ELF-1 (cell line): ENCODE measurements at regions not wholly inside any gene's neighbourhood (a gene's known extent, or its start where the extent isn't known, plus 50 kb on each side); places are given as distances from the start of the nearest gene placed in this dataset.

Experiments
- DNase-seq: peaks from one replicate; pipeline ENCODE4 v3.0.0-alpha.2; 2016; ENCODE audit warnings: low read depth, low spot score

DNA sequence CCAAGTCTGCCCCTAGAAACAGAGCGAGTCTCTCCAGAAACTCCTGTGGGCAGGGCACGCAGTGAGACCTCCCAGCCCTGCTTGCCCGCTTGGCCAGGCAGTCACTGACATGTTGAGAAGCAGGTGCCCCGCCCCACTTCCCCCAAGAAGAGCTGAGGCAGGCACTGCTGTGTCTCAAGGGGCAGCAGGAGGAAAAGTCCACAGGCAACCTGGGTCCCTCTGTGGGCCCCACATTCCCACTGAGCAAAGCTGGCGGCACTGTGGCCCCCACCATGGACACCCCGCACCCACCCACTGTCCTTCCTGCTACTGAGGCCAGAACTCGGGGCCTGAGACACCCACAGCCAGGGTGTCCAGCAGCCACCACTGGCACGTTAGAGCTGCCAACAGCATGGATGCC, 137.3 kb upstream of the NKX1-1 start:
- DNase-seq = no peak

DNA sequence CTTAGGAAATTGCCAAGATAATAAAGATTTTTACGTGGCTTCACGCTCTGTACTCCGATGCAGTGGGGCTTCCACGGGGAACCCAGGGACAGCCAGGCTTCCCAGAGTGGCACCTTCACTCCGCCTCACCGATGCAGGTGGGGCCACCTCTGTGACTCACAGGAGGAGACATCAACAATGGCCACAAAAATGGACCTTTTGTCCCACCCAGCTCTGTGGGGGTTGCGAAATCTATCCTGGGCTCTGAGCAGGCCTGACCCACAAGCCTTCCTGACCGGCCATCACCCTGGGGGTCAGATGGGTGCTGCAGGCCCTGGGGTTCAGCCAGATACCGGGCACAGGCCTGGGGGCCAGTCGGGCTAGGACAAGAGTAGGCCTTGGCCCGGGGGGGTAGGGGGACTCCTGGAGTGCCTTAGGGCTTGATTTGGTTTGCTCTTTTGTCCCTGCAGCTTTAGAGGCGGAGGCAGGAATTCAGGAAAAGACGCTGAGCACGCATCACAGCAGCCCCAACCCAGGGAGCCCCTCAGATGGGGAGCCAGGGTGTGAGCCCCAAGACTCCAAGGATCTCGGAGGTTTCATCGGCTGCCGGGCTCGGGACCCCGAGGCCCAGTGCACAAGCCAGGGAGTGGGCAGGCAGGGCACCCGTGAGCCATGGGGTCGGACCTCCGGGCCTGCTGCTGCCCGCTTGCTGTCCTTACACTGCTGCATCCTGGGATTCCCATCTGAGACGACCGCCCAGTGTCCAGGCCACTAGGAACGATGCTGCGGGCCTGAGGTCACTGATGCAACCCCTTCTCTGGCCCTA, 136.5 kb upstream of the NKX1-1 start:
- DNase-seq = no peak

DNA sequence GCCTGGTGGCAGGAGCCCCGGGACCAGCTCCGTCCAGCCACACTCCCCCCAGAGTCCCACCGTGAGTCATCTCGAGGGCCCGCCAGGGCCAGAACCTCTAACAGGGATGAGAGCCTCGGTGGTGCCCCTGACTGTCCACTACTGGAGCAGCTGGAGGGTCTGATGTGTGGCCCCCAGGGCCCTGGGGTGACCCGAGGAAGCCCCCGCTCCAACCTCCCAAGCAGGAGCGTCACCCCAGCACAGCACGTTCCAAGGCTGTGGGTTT, 135.9 kb upstream of the NKX1-1 start:
- DNase-seq = no peak

DNA sequence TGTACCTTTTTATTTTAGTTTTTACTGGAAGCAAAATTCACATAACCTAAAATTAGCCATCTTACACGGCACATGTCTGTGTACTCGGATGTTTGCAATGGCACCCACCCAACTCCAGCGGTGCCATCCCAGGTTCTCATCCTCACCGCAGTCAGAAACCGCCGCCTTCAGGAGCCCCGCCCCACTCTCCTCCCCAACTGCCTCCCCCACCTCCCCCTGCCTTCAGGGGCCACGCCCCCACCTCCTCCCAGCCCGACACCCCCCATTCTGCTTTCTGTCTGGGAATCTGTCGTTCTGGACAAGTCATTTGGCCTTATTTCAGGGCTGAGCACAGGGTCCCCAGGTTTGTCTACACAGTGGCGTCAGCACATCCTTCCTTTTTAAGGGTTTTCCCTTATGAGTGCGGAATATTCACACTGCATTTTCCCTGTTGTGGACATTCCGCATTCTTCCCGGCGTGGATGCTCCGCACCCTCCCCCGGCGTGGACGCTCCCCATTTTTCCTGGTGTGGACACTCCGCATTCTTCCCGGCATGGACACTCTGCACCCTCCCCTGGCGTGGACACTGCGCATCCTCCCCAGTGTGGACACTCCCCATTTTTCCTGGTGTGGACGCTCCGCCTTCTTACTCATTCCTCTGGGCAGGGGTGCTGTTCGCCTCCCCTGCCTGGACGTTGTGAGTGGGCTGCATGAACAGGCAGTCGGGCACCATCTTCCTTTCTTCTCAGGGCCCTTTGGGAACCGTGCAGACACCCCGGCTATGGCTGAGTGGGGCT, 135.4 kb upstream of the NKX1-1 start:
- no peak for DNase-seq

DNA sequence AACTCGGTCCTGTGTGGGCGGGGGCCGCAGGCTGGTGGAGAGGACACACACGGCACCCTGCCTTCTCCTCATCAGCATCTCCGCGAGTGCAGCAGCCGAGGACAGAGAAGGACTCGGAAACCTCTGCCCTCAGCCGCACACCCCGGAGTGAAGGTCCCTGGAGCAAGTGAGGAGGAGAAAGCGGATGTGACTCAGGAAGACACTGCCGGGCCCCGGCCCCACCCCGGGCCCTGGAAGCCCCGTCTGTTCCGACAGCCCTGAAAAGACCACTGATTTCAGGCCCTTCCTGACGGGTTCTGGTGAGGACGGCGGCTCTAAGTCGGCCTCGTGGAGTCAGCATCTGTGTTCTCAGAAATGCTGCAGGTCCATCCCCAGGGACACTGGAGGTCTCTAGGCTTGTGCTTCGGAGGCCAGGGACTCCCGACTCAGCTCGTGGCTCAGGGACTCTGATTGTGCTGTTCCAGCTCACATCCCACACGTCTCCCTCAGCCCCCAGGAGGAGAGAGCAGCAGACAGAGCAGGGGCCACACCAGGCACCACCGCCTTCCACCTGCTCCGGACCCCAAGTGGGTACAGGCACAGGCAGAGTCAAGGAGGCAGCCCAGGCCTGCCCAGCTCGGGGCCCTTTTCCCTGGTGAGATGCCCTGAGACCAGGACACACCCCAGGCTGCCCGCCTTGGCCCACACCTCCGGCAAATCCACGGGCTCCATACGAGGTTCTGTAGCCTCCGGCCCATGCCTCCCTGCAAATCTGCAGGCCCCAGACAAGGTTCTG, 134.5 kb upstream of the NKX1-1 start:
- DNase-seq = no peak

DNA sequence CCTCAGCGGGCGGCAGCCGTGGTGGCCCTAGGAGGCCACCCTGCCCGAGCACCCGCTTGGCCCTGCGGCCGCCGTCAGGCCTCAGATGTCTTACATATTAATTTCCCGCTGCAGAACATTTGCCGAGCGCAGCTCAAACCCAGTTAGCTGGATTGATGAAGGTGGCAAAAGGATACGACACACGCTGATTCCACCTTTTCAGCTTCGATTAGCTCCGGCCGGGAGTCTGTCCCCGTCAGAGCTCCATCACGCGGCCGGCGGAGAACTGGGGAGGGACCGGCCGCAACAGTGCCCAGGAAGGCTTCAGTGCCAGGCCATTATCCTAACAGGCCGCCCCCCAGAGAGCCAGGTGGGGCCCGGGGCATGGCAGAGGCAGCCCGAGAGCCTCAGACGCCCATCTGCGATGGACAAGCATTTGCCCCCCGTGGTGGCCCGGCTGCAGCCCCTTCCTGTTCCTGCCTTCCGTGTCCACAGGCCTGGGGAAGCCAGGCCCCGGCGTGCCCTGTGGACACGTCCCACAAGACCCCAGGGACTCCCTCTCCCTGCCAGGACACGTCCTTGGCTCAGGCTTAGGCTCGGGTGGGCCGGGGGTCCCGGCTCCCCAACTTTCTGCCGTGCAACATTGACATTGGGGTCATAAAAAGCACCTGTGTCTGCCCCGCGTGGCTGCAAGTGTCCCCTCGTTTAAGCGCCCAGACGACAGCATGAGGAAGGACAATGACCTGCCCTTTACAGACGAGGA, 133.8 kb upstream of the NKX1-1 start:
- DNase-seq = no peak

DNA sequence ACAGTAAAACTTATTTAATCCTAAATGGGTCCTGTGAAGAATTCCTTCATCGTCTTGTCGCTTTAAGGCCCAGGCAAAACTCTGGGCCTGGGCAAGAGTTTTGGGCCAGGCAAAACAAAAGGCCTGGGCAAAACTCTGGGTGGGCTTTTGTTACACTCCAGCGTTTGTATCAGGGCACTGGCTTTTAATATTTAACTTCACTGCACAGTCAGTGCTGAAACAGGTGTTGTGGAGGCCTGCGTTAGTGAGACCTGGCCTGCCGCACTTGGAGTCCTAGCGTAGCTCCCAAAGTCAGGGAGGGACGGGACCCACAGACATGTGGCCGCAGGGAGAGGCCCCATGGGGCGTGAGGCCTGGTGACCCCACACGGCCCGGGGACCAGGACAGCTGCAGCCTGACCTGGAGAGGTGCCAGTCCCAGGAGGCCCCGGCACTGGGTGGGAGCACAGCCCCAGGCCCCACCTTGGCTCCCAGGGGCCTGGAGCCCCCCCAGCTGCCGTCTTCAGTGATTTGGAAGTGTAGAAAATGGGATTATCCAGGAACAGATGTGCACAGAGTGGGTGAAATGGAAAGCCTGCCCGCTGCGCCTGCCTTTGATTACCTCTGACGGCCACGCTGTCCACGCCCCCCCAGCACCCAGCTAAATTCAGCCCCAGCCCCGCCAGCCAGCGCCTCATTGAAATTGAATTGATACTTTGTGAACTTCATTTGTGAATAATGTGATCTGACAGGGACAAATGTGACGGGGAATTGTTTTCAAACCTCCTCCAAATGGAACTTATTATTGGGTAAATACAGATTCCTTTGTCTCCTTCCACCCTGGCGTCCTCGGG, 132.9 kb upstream of the NKX1-1 start:
- no peak for DNase-seq

DNA sequence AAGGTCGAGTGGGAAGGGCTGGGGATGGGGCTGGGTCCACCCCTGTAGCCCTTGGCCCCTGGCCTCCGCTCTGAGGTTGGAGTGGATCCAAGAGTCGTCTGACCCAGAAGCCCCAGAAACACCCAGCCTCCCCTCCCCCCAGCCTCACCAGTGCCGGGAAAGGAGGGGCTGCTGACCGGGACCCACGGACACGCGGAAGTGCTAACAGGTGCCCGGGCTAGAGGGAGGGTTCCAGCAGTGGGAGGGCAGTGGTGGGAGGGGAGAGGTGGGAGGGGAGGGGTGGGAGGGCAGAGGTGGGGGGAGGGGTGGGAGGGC, 131.8 kb upstream of the NKX1-1 start:
- DNase-seq = no peak

DNA sequence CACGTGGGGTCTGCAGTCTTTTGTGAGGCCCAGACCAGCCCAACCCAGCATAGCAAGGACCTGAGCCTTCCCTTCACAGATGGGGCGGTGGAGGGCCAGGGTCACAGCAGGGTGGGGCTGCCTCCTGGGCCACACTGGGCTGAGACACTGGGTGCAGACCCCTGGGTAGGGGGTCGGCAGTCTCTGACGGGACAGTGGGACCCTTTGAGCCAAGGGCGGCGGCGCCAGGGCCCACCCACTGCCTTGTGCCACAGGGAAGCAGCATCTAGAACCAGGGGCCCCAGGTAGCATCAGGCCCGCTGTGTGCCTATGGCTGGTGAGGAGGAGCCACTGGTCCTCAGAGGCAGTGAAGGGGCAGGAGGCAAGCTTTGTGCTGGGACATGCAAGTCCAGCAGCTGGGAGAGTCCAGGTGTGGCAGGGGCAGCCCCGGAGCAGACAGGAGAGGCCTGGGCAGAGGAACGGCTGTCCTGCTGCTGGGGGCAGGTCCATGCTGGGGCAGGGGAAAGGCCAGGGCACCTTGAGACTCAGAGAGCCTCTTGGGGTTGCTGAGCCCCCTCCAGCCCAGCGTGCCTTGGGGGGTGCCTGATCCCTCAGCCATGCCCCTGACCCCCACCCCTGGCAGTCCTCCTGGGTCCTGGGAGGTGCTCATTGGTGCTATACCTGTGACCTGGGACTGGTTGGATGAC, 131.3 kb upstream of the NKX1-1 start:
- no peak for DNase-seq

DNA sequence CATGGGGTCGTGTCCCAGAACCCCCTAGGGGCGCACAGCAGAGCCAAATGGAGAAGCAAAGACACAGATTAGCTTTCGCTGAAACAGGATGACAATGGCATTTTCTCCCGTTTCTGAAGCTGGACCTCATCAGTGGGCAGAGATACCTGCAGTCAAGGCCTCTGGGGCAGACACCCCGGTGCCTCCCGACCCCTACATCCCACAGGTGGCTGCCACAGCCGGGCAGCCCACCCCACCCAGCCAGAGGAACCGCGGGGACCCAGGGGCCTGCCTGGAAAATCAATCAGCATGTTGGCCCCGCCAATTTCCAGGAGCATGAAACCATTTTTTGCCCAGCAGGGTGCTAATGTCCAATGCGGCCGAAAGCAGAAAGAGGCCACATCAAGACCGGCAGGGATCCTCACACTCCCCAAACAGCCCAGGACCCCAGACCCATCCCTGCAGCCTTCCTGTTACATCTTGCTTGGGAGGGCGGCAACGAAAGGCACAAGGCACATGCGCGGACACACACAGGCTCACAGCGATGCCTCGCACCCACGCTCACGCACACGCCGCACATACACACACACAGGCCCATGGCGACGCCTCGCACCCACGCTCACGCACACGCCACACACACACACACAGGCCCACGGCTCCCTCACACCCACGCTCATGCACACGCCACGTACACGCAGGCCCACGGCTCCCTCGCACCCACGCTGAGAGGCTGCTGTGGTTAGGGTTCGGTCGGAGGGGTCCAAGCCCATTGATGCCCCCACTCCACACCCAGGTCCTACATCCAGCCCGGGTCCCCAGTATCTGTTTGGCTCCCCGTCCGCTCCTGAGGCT, 130.6 kb upstream of the NKX1-1 start:
- no peak for DNase-seq

DNA sequence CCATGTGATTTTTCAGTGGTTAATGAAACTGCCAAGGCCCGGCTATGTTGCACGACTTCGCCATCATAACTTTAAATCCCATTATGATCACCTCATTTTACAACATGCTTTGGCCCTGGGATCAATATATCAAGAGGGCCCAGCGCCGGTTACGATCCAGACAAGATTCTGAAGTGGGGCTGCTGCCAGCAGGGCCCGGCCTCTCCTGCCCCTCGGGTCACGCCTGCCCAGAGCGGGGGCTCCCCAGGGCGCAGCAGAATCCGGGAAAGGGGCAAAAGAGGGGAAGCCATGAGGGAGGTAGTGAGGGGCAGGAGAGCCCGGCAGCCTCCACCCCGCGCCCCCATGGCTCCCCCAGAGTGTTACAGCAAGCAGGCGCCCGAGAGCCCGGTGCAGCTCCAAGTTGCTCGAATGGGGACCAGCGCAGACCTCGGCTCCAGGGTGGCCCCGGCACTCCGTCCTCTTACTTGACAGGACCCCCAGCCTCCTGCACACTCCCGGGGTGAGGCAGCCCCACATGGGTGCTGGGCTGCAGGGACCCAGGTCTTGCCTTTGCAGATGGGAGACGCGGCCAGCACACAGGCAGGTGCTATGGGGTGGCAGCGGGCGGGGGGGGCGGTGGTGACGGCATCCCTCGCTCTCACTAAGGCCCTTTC, 129.8 kb upstream of the NKX1-1 start:
- no peak for DNase-seq

DNA sequence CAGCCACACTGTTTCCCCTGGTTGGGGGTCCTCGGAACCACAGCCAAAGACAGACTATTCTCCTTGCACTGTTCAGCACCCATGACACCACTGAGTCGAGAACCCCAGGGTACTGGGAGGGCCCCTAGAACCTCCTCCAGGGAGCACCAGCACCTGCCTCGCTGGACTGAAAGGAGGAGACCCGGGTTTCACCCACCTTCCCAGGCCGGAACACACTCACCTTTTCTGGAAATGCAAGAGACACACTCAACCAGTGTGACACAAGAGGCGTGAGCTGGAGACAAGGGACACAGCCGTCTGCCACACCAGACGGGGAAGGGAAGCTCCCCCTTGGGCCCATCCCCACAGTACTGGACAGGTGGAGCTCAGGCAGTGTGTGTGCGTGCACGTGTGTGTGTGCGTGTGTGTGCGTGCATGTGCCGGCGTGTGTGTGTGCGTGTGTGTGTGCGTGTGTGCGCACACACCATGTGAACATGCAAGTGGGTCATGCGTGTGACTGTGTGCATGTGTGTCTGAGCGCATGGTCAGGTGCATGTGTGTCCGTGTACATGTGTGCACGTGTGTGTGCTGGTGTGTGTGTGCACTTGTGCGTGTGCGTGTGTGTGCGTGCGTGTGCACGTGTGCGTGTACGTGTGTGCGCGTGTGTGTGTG, 128.8 kb upstream of the NKX1-1 start:
- DNase-seq = no peak

DNA sequence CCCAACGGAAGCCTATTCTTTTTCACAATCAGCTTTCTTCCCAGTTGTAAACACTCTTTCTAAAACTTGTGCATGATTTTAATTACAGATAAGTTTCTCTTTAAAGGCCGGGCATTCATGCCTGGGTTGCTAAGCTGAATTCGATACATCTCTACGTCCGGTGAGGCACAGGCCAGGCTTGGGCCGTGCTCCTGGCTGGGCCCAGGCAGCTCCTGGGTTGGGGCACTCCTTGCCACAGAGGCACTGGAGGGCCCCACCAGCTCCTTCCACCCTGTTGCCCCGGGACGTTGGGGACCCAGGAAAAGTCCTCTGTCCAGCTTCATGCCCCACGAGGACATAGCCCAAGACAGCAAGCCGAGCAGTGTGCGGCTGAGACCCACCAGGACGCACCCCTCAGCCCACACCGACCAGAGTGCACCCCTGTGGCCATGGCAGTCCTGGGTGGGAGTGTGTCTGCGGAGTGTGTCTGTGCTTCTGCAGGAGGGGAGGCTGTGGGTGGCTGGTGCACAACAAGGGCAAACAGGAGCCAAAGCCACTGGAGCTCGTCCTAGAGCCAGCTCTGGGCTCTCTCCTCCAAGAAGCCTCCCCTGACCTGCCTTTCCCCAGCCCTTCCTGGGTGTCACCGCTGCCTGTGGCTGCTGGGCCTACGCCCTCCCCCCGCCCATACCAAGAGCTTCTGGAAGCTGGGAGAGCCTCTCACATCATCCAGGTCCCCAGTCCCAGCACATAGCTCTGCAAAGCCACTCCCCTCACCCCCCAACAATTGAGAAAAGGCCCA, 128.0 kb upstream of the NKX1-1 start:
- DNase-seq = no peak

DNA sequence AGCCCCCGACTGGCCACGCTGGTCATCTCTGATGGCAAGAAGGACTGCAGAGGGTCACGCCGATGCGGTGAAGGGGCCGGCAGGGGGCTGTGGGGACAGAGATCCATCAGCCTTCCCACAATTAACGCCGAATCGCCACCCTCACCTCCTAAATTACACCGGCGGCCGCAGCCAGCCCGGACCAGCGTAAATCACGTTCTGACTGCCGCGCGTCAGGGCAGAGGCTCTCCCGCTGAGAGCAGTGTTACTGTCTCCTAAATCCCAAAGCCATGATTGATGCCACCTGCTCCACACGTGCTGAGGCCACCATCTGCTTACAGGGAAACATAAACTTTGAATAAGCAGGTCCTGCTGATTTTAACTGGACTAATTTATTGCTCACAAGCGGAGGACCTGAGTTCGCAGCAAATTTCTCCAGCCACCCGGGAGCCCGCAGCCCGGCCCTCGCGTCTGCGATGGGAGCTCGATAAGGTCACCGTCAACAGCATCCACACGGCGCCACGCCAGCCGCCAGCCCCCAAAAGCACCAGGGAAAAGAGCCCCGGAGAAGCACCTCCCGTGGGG, 127.3 kb upstream of the NKX1-1 start:
- DNase-seq = no peak

DNA sequence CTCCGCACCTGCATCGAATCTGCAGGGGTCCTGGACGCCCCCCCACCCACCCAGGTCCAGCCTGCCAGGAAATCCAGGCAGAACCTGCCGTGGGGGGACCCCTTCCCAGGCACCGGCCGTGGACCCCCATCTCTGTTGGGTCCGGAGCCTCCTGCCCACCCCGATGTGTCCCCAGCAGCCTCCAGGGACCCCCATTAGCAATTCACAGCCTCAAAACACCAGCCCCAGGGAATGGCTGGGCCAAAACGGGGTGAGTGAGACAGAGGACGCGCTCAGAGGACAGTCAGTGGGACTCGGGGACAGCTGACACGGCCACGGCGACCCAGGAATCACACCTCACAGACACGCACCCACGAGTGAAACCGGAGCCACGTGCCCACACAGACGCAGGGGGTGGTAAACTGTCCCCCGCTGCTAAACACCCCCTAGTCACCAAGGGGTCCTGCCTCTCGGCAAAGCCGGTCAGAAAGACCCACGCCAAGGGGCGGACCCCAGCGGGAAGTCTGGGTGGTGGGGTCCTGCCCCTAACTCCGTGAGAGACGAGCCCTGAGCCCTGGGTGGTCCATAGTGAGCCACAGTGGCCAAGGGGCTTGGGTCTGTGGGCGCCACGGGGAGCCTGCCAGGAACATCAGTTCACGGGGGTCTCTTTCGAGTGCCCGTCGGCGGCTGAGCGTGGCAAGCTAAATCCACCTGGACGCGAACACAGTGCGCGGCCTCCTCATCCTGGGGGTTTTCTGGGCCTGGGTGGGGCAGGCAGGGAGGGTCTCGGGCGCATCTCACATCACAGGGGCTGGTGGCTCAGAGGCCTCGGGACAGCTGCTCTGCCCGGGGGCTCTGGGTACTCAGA, 126.5 kb upstream of the NKX1-1 start:
- DNase-seq = no peak

DNA sequence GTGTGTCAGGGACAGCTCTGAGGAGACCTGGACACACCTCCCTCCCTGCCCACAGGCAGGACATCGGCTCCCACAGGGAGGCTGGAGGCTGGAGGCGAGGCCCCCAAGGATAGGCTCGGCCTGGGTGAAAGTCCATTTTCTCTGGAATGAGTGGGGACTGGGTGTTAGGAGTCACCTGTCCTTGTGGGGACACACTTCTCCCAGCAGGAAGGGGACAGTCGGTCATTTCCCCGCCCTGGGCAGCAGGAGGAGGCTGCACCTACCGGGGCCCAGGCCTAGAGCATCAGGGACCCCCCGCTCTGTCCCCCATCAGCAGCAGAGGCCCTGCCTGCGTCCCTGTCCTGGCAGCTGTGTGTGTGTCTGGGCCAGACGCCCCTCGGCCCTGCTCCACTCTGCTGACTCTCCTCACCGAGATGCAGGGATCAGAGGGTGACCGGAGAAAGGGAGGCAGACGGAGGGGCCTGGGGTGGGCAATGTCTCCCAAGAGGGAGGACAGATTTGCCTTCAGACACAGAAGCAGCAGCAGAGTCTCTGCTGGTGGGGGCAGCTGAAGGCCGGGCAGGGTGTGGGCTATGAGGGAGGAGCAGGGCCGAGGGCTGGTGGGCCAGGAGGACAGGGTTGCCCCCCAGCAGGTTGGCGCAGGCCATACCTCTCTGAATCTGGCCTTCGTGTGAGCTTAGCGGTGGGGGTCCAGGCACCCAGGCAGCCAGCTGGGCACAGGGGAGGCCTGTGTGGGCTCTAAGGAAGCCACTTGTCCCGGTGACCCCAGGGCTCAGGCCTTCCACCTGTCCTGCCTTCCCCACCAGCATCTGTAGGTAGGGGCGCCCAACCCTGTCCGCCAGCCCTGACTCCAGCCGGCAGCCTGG, 125.7 kb upstream of the NKX1-1 start:
- DNase-seq = no peak
